Chondrocyte (in vitro differentiated cells): ENCODE measurements at regions not wholly inside any gene's neighbourhood (a gene's known extent, or its start where the extent isn't known, plus 50 kb on each side); places are given as distances from the start of the nearest gene placed in this dataset.

Experiments used
- DNase-seq: peaks from one replicate; pipeline ENCODE4 v3.0.0; 2021; ENCODE audit warnings: mixed read lengths, low spot score
- H3K27ac Mint-ChIP-seq: one replicate; pipeline ENCODE4 v1.8.0; 2021; ENCODE audit warnings: mild to moderate bottlenecking, moderate library complexity, mixed read lengths; ENCODE audit not compliant: unreplicated experiment
- H3K27me3 Mint-ChIP-seq: 2 replicates; pipeline ENCODE4 v1.8.0; 2021; ENCODE audit warnings: low read depth, mixed read lengths
- H3K36me3 Mint-ChIP-seq: 2 replicates; pipeline ENCODE4 v1.8.0; 2021; ENCODE audit warnings: low read depth, mixed read lengths
- H3K4me1 Mint-ChIP-seq: 2 replicates; pipeline ENCODE4 v1.8.0; 2021; ENCODE audit warnings: low read depth, mild to moderate bottlenecking, mixed read lengths
- H3K4me3 Mint-ChIP-seq: one replicate; pipeline ENCODE4 v1.8.0; 2021; ENCODE audit warnings: mild to moderate bottlenecking, moderate library complexity, mixed read lengths; ENCODE audit not compliant: unreplicated experiment
- H3K9me3 Mint-ChIP-seq: 2 replicates; pipeline ENCODE4 v1.8.0; 2021; ENCODE audit warnings: low read depth, mixed read lengths
- TF ChIP-seq, protein P1 (sequence below): fragments of 200-600 bp; sonication (generic); IDR thresholded peaks from 2 replicates; pipeline ENCODE4 v1.5.0; 2021; ENCODE audit warnings: antibody characterized with exemption, mild to moderate bottlenecking, moderate library complexity

DNA sequence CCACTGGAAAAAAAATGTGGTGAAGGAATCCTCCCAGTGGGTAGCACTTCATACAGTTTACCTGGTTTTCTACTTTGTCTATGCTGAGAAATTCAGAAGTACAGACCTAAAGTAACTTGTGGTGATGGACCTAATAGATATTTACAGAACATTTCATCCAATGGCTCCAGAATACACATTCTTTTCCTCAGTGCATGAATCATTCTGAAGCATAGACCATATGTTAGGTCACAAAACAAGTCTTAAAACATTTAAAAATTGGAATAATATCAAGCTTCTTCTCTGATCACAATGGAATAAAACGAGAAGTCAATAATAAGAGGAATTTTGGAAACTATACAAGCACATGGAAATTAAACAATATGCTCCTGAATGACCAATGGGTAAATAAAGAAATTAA is 450.1 kb upstream of the INTU start:
- TF ChIP-seq, protein P1, sequence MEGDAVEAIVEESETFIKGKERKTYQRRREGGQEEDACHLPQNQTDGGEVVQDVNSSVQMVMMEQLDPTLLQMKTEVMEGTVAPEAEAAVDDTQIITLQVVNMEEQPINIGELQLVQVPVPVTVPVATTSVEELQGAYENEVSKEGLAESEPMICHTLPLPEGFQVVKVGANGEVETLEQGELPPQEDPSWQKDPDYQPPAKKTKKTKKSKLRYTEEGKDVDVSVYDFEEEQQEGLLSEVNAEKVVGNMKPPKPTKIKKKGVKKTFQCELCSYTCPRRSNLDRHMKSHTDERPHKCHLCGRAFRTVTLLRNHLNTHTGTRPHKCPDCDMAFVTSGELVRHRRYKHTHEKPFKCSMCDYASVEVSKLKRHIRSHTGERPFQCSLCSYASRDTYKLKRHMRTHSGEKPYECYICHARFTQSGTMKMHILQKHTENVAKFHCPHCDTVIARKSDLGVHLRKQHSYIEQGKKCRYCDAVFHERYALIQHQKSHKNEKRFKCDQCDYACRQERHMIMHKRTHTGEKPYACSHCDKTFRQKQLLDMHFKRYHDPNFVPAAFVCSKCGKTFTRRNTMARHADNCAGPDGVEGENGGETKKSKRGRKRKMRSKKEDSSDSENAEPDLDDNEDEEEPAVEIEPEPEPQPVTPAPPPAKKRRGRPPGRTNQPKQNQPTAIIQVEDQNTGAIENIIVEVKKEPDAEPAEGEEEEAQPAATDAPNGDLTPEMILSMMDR: no peak
- Mint-ChIP-seq H3K9me3 (peaks cover 23% of the 10 kb centered on the region), H3K27me3 (no peaks in the 10 kb centered on the region), H3K4me3 (no peak overlapping the region), H3K4me1 (no peaks in the 10 kb centered on the region), H3K27ac (no peak overlapping the region), H3K36me3 (peaks cover 3% of the 10 kb centered on the region)
- DNase-seq: no peak

DNA sequence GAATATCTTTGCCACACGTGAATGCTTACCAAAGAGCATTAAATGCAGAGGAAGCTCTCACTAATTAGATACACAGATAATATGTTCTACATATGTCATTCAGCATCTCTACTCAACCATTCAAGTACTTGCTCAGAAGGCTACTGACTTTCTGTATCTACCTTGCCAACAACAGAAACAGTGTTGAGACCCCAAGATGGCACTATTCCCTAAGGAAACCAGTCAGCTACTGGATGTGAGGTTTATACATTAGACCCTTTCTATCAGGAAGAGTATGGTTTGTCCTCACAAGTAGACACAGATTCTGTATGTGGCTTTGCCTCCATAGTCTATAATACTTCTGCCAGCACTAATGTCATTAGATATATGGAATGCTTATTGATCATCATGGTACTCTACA is 443.9 kb upstream of the INTU start:
- no peak for DNase-seq
- peaks cover 20% of the 10 kb centered on the region for H3K9me3 Mint-ChIP-seq
- peaks cover 1% of the 10 kb centered on the region for H3K36me3 Mint-ChIP-seq
- no peaks in the 10 kb centered on the region for H3K4me1 Mint-ChIP-seq
- TF ChIP-seq, protein P1: peak; percentile 75
- H3K4me3 Mint-ChIP-seq: no peak overlapping the region
- no peak overlapping the region for H3K27ac Mint-ChIP-seq
- no peaks in the 10 kb centered on the region for H3K27me3 Mint-ChIP-seq

DNA sequence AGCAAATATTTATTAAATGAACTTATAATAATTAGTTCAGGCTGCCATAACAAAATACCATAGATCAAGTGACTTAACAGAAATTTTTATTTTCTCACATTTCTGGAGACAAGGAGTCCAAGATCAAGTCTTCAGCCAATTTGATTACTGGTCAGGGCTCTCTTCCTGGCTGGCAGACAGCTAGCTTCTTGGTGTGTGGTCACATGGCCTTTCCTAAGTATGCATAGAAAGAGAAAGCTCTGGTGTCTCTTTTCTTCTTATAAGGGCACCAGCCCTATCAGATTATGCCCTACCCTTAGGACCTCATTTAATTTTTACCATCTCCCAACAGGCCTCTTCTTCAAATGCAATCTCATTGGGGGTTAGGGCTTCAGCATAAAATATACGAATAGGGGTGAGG is 438.5 kb upstream of the INTU start:
- Mint-ChIP-seq H3K4me1 (no peaks in the 10 kb centered on the region), H3K4me3 (no peak overlapping the region), H3K9me3 (peaks cover 11% of the 10 kb centered on the region)

DNA sequence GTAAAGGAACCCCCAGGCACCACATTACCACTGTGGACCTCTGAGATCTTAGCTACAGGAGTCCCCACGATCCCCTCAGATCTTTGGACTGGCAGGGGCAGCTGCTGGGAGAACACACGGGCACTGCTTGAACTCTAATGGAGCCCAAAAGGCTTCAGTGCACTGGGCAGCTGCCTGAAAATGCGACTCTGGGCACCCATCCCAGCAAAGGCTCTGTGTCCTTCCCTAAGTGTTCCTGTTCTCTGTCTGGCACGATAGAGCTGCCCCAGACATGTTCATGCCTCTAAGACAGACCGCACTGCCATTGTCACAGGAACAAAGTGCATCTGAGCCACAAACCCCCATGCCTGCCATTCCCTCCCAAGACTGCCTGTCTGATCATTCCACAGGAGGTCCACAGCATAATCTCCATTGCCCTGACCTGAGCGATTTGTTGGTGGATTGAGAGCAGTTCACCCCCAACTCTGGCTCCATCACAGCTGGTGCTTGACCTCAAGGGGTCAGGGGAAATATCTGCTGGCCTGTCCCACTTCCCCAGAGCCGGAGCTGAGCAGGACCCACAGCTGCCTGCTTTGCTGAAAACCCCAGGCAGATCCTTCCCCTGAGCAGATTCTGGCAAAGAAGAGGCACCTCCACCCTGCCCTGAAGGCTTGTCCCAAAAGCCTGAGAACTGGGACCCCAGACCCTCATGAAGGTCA is 436.0 kb upstream of the INTU start:
- Mint-ChIP-seq H3K36me3 (peaks cover 13% of the 10 kb centered on the region), H3K27me3 (no peaks in the 10 kb centered on the region), H3K4me3 (no peak overlapping the region), H3K9me3 (peaks cover 20% of the 10 kb centered on the region), H3K27ac (no peak overlapping the region), H3K4me1 (no peaks in the 10 kb centered on the region)
- TF ChIP-seq, protein P1: no peak
- DNase-seq: no peak

More for the DNA sequence above, 438.5 kb upstream of the INTU start:
- H3K27me3 Mint-ChIP-seq: no peaks in the 10 kb centered on the region
- H3K36me3 Mint-ChIP-seq: peaks cover 7% of the 10 kb centered on the region
- TF ChIP-seq, protein P1: no peak
- no peak for DNase-seq
- no peak overlapping the region for H3K27ac Mint-ChIP-seq

DNA sequence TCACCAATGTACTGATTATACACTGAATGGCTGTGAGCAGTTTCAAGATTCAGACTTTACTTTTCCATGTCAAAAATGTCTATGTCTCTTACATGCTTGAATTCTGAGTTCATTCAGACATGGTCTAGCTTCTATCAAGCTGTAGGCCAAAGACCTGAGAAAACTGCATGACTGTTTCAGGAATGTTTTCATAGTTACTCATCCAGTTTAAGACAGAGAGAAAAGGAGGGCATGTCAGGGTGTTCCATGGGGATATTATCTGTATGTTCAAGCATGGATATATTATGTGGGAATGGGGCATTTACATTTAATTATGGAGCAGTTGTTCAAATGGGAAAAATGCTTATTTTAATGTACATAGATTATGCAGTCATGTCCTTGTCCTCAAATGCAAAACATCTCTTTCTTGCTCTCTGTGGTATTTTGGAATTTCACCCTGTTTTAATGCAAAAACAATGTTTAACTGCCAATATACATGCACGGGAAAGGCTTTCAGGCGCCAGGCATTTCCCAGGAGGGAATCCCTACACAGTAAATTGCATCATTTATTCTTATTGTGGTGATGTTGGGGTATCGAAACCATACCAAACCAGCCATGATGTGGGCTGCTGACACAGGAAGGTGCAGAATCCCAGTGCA is 429.1 kb upstream of the INTU start:
- TF ChIP-seq, protein P1: no peak
- Mint-ChIP-seq H3K27me3 (no peaks in the 10 kb centered on the region), H3K36me3 (peaks cover 11% of the 10 kb centered on the region), H3K9me3 (peaks cover 30% of the 10 kb centered on the region), H3K27ac (peak overlapping the region; percentile 68), H3K4me1 (peaks cover 30% of the 10 kb centered on the region), H3K4me3 (no peak overlapping the region)
- no peak for DNase-seq
